WTC11 (cell line): ENCODE measurements at regions not wholly inside any gene's neighbourhood (a gene's known extent, or its start where the extent isn't known, plus 50 kb on each side); places are given as distances from the start of the nearest gene placed in this dataset.

Experiments
- ATAC-seq: fragments of 200-7000 bp; cut with Tn5 transposase; 2 replicates; pipeline ENCODE4 v1.10.0; 2021; ENCODE audit warnings: mild to moderate bottlenecking, moderate library complexity
- CTCF ChIA-PET: fragments of 300-600 bp; sonication (Branson Sonifier 250); formaldehyde crosslinking; loops from one replicate; lab custom pipeline; 2021; ENCODE audit warnings: antibody characterized with exemption; lab: Charles Lee
- POLR2A ChIA-PET: fragments of 350-600 bp; sonication (Branson Sonifier 250); formaldehyde crosslinking; loops from one replicate; lab custom pipeline; 2021; ENCODE audit warnings: antibody characterized with exemption; lab: Charles Lee
- DNase-seq: peaks from one replicate; pipeline ENCODE4 v3.0.0; 2021; ENCODE audit warnings: low spot score
- H3K27ac Mint-ChIP-seq: 2 replicates; pipeline ENCODE4 v1.8.0; 2021; ENCODE audit warnings: mixed read lengths
- H3K27me3 Mint-ChIP-seq: 2 replicates; pipeline ENCODE4 v1.8.0; 2021; ENCODE audit warnings: low read depth, mild to moderate bottlenecking, moderate library complexity, mixed read lengths
- H3K36me3 Mint-ChIP-seq: 2 replicates; pipeline ENCODE4 v1.8.0; 2021; ENCODE audit warnings: mixed read lengths
- H3K4me1 Mint-ChIP-seq: 2 replicates; pipeline ENCODE4 v1.8.0; 2022; ENCODE audit warnings: mixed read lengths
- H3K4me3 Mint-ChIP-seq: 2 replicates; pipeline ENCODE4 v1.8.0; 2021; ENCODE audit warnings: mild to moderate bottlenecking, moderate library complexity, mixed read lengths
- H3K9me3 Mint-ChIP-seq: 2 replicates; pipeline ENCODE4 v1.8.0; 2021; ENCODE audit warnings: mixed read lengths
- CREB1 ChIP-seq: sonication (generic); formaldehyde crosslinking; IDR thresholded peaks from 2 replicates; pipeline ENCODE4 v1.8.0; 2023; ENCODE audit warnings: mild to moderate bottlenecking, missing genetic modification reagents
- CREM ChIP-seq: sonication (generic); formaldehyde crosslinking; IDR thresholded peaks from 2 replicates; pipeline ENCODE4 v1.8.1; 2022; ENCODE audit warnings: mild to moderate bottlenecking, missing genetic modification reagents, moderate library complexity
- EMX1 ChIP-seq: fragments of 250-450 bp; sonication (Bioruptor Pico); IDR thresholded peaks from 2 replicates; pipeline ENCODE4 v1.8.0; 2021; ENCODE audit warnings: mild to moderate bottlenecking
- FOXJ3 ChIP-seq: sonication (generic); formaldehyde crosslinking; IDR thresholded peaks from 2 replicates; pipeline ENCODE4 v1.9.0; 2021; ENCODE audit warnings: missing genetic modification reagents, mild to moderate bottlenecking, borderline replicate concordance
- FOXK1 ChIP-seq: sonication (generic); formaldehyde crosslinking; IDR thresholded peaks from 2 replicates; pipeline ENCODE4 v1.8.0; 2022; ENCODE audit warnings: mild to moderate bottlenecking, moderate library complexity, missing genetic modification reagents
- NFATC4 ChIP-seq: fragments of 250-450 bp; sonication (Bioruptor Pico); IDR thresholded peaks from 2 replicates; pipeline ENCODE4 v1.9.0; 2021; ENCODE audit warnings: mild to moderate bottlenecking
- NR1H2 ChIP-seq: sonication (generic); formaldehyde crosslinking; IDR thresholded peaks from 2 replicates; pipeline ENCODE4 v1.9.0; 2021; ENCODE audit warnings: mild to moderate bottlenecking, moderate library complexity, missing genetic modification reagents
- NR3C1 ChIP-seq: sonication (generic); formaldehyde crosslinking; conservative IDR thresholded peaks from 2 replicates; pipeline ENCODE4 v1.8.1; 2023; ENCODE audit warnings: low read depth, mild to moderate bottlenecking, missing genetic modification reagents
- OVOL2 ChIP-seq: fragments of 250-450 bp; sonication (Bioruptor Pico); IDR thresholded peaks from 2 replicates; pipeline ENCODE4 v1.9.0; 2021; ENCODE audit warnings: mild to moderate bottlenecking, borderline replicate concordance
- RELA ChIP-seq: sonication (generic); formaldehyde crosslinking; IDR thresholded peaks from 2 replicates; pipeline ENCODE4 v1.8.1; 2022; ENCODE audit warnings: missing genetic modification reagents, mild to moderate bottlenecking, borderline replicate concordance
- SMAD4 ChIP-seq: sonication (generic); formaldehyde crosslinking; IDR thresholded peaks from 2 replicates; pipeline ENCODE4 v1.8.0; 2022; ENCODE audit warnings: mild to moderate bottlenecking, missing genetic modification reagents
- ZBTB21 ChIP-seq: sonication (generic); formaldehyde crosslinking; IDR thresholded peaks from 2 replicates; pipeline ENCODE4 v1.8.1; 2023; ENCODE audit warnings: mild to moderate bottlenecking, missing genetic modification reagents, borderline replicate concordance
- TF ChIP-seq, protein P1 (sequence below): sonication (generic); formaldehyde crosslinking; IDR thresholded peaks from 2 replicates; pipeline ENCODE4 v1.8.1; 2023; ENCODE audit warnings: mild to moderate bottlenecking, missing genetic modification reagents
- TF ChIP-seq, protein P2 (sequence below): fragments of 250-450 bp; sonication (Bioruptor Pico); conservative IDR thresholded peaks from 2 replicates; pipeline ENCODE4 v1.9.0; 2021; ENCODE audit warnings: mild to moderate bottlenecking
- TF ChIP-seq, protein P3 (sequence below): sonication (generic); formaldehyde crosslinking; IDR thresholded peaks from 2 replicates; pipeline ENCODE4 v1.8.0; 2023; ENCODE audit warnings: mild to moderate bottlenecking, missing genetic modification reagents
- TF ChIP-seq, protein P4 (sequence below): sonication (generic); formaldehyde crosslinking; IDR thresholded peaks from 2 replicates; pipeline ENCODE4 v1.8.1; 2023; ENCODE audit warnings: mild to moderate bottlenecking, missing genetic modification reagents, moderate library complexity
- TF ChIP-seq, protein P5 (sequence below): fragments of 250-450 bp; sonication (Bioruptor Pico); IDR thresholded peaks from 2 replicates; pipeline ENCODE4 v1.9.0; 2021; ENCODE audit warnings: moderate library complexity, mild to moderate bottlenecking, inconsistent platforms, borderline replicate concordance
- TF ChIP-seq, protein P6 (sequence below): sonication (generic); formaldehyde crosslinking; IDR thresholded peaks from 2 replicates; pipeline ENCODE4 v1.8.0; 2022; ENCODE audit warnings: mild to moderate bottlenecking, missing genetic modification reagents
- TF ChIP-seq, protein P7 (sequence below): sonication (generic); formaldehyde crosslinking; IDR thresholded peaks from 2 replicates; pipeline ENCODE4 v1.8.1; 2022; ENCODE audit warnings: low read depth, missing genetic modification reagents, borderline replicate concordance
- TF ChIP-seq, protein P8 (sequence below): sonication (generic); formaldehyde crosslinking; IDR thresholded peaks from 2 replicates; pipeline ENCODE4 v1.8.1; 2023; ENCODE audit warnings: mild to moderate bottlenecking, moderate library complexity, missing genetic modification reagents
- TF ChIP-seq, protein P9 (sequence below): fragments of 250-450 bp; sonication (Bioruptor Pico); IDR thresholded peaks from 2 replicates; pipeline ENCODE4 v1.8.0; 2021; ENCODE audit warnings: mild to moderate bottlenecking

DNA sequence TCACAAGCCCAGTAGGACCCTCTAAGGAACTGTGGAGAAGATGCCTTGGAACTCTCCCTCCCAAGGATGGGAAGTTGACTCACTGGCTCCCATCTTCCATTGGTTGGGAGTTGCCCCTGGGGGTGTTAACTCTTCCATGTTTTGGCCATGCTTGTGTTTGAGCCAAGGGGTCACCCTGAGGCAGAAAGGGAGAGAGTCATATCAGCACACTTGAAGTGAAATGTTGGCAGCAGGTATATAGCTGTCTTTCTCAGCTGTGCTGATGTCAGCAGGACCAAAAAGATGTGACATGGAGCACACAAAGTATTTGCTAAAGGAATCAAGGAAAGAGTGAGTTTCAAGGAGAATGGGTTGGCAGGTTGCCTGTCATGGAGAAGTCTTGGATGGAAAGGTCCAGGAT, 359.4 kb downstream of the RPS24 start (continued):
- TF ChIP-seq, protein P1, sequence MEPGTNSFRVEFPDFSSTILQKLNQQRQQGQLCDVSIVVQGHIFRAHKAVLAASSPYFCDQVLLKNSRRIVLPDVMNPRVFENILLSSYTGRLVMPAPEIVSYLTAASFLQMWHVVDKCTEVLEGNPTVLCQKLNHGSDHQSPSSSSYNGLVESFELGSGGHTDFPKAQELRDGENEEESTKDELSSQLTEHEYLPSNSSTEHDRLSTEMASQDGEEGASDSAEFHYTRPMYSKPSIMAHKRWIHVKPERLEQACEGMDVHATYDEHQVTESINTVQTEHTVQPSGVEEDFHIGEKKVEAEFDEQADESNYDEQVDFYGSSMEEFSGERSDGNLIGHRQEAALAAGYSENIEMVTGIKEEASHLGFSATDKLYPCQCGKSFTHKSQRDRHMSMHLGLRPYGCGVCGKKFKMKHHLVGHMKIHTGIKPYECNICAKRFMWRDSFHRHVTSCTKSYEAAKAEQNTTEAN (CRISPR knock-in tag): no peak
- TF ChIP-seq, protein P2, sequence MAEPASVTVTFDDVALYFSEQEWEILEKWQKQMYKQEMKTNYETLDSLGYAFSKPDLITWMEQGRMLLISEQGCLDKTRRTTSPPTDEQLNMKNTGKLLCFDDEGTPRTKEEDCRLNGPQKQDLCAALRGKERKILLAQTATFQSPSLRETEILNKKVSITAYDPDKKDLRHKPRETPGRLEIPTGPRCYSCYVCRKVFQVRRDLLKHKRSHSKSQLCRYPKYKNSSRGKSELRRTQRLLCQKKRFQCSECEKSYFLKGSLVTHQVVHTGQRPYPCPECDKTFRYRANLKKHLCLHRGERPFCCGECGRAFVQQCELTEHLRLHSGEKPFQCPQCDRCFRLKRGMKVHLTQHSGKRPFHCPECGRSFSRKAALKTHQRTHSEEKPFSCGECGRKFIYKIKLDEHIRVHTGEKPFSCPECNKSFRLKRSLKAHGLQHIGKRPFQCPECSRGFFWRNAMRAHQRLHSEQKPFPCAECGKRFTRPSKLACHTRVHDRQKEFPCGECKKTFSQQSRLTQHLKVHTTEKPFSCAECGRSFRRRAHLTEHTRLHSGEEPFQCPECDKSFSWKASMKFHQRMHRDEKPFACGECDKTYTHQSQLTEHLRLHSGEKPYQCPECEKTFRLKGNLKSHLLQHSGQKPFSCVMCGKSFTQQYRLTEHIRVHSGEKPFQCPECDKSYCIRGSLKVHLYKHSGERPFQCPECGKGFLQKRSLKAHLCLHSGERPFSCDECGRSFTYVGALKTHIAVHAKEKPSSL (CRISPR knock-in tag): no peak

DNA sequence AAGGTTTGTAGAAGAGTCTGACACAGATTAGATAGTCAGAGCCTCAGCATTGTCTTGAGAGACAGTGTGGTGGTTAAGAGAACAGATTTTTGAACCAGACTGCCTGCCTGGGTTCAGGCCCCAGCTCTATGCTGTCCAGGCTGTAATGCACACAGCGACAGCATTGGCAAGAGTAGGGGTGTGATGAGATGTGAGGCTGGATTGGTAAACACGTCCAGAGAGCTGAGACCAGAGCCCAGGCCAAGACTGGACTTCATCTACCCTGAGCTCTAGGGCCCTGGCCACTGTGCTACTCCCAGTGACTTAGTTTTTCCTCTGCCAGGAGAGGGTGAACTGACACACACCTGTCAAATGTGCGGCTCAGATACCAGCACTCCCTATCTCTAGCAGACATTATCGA, 360.4 kb downstream of the RPS24 start:
- POLR2A ChIA-PET: no interaction called here
- CTCF ChIA-PET: no interaction called here
- Mint-ChIP-seq H3K27me3 (no peaks in the 10 kb centered on the region), H3K4me1 (peaks cover 7% of the 10 kb centered on the region), H3K4me3 (no peak overlapping the region), H3K36me3 (no peaks in the 10 kb centered on the region), H3K9me3 (no peaks in the 10 kb centered on the region), H3K27ac (no peak overlapping the region)
- DNase-seq: no peak
- ATAC-seq: no peak
- TF ChIP-seq, protein P3, sequence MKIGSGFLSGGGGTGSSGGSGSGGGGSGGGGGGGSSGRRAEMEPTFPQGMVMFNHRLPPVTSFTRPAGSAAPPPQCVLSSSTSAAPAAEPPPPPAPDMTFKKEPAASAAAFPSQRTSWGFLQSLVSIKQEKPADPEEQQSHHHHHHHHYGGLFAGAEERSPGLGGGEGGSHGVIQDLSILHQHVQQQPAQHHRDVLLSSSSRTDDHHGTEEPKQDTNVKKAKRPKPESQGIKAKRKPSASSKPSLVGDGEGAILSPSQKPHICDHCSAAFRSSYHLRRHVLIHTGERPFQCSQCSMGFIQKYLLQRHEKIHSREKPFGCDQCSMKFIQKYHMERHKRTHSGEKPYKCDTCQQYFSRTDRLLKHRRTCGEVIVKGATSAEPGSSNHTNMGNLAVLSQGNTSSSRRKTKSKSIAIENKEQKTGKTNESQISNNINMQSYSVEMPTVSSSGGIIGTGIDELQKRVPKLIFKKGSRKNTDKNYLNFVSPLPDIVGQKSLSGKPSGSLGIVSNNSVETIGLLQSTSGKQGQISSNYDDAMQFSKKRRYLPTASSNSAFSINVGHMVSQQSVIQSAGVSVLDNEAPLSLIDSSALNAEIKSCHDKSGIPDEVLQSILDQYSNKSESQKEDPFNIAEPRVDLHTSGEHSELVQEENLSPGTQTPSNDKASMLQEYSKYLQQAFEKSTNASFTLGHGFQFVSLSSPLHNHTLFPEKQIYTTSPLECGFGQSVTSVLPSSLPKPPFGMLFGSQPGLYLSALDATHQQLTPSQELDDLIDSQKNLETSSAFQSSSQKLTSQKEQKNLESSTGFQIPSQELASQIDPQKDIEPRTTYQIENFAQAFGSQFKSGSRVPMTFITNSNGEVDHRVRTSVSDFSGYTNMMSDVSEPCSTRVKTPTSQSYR (CRISPR knock-in tag): no peak
- TF ChIP-seq, protein P4, sequence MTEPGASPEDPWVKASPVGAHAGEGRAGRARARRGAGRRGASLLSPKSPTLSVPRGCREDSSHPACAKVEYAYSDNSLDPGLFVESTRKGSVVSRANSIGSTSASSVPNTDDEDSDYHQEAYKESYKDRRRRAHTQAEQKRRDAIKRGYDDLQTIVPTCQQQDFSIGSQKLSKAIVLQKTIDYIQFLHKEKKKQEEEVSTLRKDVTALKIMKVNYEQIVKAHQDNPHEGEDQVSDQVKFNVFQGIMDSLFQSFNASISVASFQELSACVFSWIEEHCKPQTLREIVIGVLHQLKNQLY: no peak
- TF ChIP-seq SMAD4 (CRISPR knock-in tag): no peak
- no peak for TF ChIP-seq NFATC4
- TF ChIP-seq, protein P5, sequence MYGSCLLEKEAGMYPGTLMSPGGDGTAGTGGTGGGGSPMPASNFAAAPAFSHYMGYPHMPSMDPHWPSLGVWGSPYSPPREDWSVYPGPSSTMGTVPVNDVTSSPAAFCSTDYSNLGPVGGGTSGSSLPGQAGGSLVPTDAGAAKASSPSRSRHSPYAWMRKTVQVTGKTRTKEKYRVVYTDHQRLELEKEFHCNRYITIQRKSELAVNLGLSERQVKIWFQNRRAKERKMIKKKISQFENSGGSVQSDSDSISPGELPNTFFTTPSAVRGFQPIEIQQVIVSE (CRISPR knock-in tag): no peak
- no peak for TF ChIP-seq OVOL2 (CRISPR knock-in tag)
- TF ChIP-seq NR1H2 (CRISPR knock-in tag): no peak
- TF ChIP-seq FOXK1 (CRISPR knock-in tag): no peak
- TF ChIP-seq CREB1 (CRISPR knock-in tag): no peak
- TF ChIP-seq, protein P6, sequence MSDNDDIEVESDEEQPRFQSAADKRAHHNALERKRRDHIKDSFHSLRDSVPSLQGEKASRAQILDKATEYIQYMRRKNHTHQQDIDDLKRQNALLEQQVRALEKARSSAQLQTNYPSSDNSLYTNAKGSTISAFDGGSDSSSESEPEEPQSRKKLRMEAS (CRISPR knock-in tag): no peak

DNA sequence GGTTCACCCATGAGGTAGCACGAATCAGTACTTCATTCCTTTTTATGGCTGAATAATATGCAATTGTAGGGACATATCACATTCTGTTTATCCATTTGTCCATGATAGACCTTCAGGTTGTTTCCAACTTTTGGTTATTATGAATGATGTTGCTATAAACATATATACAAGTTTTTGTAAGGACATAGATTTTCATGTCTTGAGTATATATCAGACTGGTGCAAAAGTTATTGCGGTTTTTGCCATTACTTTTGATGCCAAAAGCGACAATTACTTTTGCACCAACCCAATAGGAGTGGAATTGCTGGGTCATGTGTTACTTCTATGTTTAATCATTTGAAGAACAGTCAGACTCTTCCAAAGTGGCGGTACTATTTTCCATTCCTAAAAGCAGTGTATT, 361.5 kb downstream of the RPS24 start:
- H3K27me3 Mint-ChIP-seq: no peaks in the 10 kb centered on the region
- DNase-seq (no peak), ATAC-seq (no peak)
- no peak overlapping the region for H3K27ac Mint-ChIP-seq
- peaks cover 7% of the 10 kb centered on the region for H3K4me1 Mint-ChIP-seq
- POLR2A ChIA-PET: no interaction called here
- CTCF ChIA-PET: no interaction called here
- no peaks in the 10 kb centered on the region for H3K36me3 Mint-ChIP-seq
- no peaks in the 10 kb centered on the region for H3K9me3 Mint-ChIP-seq
- no peak overlapping the region for H3K4me3 Mint-ChIP-seq
- no peak for TF ChIP-seq EMX1 (CRISPR knock-in tag)
- TF ChIP-seq, protein P7, sequence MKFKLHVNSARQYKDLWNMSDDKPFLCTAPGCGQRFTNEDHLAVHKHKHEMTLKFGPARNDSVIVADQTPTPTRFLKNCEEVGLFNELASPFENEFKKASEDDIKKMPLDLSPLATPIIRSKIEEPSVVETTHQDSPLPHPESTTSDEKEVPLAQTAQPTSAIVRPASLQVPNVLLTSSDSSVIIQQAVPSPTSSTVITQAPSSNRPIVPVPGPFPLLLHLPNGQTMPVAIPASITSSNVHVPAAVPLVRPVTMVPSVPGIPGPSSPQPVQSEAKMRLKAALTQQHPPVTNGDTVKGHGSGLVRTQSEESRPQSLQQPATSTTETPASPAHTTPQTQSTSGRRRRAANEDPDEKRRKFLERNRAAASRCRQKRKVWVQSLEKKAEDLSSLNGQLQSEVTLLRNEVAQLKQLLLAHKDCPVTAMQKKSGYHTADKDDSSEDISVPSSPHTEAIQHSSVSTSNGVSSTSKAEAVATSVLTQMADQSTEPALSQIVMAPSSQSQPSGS (CRISPR knock-in tag): no peak
- no peak for TF ChIP-seq RELA
- no peak for TF ChIP-seq CREM
- TF ChIP-seq, protein P8, sequence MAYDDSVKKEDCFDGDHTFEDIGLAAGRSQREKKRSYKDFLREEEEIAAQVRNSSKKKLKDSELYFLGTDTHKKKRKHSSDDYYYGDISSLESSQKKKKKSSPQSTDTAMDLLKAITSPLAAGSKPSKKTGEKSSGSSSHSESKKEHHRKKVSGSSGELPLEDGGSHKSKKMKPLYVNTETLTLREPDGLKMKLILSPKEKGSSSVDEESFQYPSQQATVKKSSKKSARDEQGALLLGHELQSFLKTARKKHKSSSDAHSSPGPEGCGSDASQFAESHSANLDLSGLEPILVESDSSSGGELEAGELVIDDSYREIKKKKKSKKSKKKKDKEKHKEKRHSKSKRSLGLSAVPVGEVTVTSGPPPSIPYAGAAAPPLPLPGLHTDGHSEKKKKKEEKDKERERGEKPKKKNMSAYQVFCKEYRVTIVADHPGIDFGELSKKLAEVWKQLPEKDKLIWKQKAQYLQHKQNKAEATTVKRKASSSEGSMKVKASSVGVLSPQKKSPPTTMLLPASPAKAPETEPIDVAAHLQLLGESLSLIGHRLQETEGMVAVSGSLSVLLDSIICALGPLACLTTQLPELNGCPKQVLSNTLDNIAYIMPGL: no peak
- no peak for TF ChIP-seq NR3C1 (CRISPR knock-in tag)
- TF ChIP-seq, protein P9, sequence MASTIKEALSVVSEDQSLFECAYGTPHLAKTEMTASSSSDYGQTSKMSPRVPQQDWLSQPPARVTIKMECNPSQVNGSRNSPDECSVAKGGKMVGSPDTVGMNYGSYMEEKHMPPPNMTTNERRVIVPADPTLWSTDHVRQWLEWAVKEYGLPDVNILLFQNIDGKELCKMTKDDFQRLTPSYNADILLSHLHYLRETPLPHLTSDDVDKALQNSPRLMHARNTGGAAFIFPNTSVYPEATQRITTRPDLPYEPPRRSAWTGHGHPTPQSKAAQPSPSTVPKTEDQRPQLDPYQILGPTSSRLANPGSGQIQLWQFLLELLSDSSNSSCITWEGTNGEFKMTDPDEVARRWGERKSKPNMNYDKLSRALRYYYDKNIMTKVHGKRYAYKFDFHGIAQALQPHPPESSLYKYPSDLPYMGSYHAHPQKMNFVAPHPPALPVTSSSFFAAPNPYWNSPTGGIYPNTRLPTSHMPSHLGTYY: no peak
- TF ChIP-seq CREB1 (CRISPR knock-in tag): no peak
- no peak for TF ChIP-seq FOXJ3 (CRISPR knock-in tag)
- TF ChIP-seq ZBTB21: no peak
- TF ChIP-seq, protein P6 (CRISPR knock-in tag): no peak
